NCI-H2196 treated with DMSO at 0.1 percent for 48 hours (cell line): ENCODE measurements at regions not wholly inside any gene's neighbourhood (a gene's known extent, or its start where the extent isn't known, plus 50 kb on each side); places are given as distances from the start of the nearest gene placed in this dataset.
"Not testable (repeated sequence)": the region's sequence is repeated elsewhere in the genome, so short reads cannot be mapped to it uniquely, and the experiment has no call there.

Experiments
- DNase-seq: peaks from one replicate; lab custom pipeline; 2025; ENCODE audit not compliant: unreplicated experiment; lab: John Stamatoyannopoulos, UW

DNA sequence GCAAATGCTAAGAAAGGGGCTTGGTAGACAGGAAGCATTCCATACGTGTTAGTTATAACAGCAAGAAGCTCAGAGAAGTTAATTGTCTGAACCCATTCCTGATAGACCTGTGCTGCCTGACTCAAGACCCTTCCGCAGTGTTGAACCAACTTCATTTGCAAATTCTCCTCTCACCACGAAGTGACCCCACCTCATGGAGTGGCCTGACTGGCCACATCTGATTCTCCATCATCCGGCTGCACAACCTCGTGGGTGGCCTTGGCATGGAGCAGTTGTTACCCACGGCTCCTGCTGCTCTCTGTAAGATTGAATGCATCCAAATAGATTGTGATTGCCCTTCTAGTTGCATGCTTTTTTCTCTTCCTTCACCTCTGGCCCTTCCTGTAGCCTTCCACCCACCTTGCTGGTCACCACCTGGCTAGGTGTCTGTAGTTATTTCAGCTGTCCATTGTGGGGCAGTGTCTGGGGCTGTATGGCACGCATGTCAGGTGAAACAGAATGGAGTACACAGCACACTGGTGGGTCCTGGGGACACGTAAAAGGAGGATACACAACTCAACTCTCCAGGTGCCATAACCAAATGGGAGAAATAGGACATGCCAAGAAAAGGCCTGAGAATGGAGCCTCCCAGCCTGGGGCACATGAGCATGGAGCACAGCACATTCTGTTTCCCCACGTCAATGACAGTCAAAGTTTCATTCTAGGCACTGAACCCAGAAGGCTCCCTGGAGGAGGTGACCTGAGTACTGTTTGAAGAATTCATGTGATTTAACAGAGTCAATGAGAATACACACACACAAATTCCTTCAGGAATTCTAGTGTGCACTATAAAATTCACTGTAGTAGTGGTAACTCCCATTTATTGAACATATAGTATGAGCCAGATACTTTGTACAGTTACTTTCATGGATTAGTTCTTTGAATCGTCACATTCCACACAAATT, 70.5 kb upstream of the PTCH1 start:
- DNase-seq, result no peak

DNA sequence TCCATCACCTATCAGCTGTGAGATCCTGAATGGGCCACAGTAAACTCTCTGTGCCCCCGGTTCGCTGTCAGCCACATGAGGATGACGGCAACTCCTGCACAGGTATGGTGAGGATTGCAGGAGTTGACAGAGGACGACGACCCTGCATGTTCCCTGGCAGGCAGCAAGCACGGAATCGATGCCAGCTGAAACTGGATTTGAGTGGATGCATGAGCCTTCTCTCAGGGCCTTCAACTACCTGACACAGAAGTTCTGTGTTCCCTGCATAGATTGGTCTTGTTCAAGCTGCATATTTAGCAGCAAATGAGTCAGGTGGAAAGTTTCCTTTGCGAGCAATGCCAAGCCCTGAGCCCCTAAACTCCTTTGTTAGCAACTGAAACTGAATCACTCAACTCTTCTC, 69.6 kb upstream of the PTCH1 start:
- DNase-seq, result no peak

DNA sequence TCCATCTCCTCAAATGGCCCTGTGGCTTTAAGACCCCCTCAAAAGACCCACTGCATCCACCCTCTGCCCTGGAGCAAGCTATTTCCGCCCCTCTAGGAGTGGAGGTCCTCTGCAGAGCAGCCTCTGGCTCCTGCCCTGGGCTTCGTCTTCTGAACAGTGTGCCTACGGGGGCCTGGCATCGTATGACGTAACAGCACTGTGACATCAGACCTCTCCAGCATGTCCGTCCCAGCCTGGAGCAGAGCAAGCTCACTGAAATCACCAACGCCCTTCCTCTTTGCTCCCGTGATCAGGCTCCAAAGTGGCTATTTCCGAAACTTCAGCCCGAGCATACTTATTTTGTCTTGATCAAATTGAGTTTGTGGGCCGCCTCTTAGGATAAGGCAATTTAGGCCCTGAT, 69.1 kb upstream of the PTCH1 start:
- DNase-seq, result no peak

DNA sequence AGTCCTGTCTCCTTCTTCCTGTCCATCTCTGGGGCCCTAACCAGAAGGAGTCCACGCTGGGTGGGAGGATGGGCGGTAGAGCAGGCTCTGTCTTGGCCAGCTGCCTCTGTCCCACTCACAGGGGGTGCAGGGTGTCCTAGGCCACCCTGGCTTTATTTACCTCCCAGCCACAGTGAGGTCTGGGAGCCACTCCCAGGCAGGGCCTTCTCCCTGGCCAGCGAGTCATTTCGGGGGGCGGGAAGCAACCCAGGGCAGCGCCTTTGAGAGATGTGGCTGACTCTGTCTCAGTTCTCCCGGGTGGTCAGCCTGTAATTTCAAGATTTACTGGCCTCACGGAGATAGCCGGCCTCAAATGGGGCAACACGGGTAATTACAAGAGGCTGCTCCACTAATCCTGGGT, 67.4 kb upstream of the PTCH1 start:
- DNase-seq, result no peak

DNA sequence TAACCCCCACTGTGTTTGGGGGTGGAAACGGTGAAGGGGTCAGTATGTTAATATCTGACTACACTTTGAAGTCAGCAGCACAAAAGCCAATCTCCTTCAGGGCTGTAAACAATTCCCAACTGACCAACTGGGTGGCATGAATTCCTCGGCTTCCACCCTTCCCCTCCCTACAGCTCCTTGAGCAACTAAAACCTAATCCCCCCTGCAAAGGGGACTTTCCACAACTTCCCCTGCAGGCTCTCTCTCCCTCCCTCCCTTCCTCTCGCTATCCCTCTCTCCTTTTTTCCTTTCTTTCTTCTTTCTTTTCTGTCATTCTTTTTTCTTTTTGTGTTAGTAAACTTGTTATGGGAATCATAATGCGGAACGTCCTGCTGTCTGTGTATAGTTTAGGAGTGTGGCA, 65.1 kb upstream of the PTCH1 start:
- no peak for DNase-seq

DNA sequence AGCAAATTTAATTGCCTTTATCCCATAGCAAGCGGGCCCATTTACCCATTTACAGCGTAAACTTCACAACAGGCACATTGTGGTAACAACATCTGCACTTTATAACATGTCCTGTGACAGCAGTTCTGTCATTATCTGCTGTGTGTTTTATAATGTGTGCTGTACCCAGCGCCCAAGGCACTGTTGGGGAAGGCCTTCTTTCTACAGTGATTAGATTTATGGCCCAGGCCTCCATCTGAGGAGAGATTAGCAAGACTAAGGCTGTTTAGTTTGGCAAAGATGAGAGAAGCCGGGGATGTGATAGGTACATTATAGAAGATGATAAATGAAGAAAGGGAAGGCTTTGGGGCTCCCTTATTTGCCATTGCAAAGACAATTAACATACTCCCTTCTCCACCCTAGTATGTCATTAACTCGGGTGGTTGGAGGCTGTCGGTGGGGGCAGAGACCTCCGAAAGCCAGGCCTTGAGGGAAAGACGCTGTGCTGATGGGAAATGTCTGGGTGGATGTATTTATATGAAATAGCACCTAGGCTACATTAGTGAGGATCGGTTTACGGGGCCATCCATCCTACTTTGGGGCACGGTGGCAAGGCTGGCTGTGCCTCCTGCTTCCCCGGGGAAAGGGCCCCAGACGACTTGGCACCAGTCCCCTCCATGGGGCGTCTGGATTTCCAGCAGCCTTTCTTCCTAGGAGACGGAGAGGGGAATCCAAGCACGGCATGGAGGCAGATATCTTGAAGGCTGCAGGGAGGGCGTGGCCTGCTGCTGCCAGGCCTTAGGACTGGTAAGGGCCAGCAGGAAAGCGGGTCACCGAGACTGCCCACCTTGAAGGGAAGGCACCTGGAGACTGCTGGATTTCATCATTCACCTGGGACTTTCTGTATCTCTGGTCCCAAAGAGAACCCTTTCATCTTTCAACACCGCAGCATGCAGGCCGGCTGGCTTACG, 64.3 kb upstream of the PTCH1 start:
- no peak for DNase-seq

DNA sequence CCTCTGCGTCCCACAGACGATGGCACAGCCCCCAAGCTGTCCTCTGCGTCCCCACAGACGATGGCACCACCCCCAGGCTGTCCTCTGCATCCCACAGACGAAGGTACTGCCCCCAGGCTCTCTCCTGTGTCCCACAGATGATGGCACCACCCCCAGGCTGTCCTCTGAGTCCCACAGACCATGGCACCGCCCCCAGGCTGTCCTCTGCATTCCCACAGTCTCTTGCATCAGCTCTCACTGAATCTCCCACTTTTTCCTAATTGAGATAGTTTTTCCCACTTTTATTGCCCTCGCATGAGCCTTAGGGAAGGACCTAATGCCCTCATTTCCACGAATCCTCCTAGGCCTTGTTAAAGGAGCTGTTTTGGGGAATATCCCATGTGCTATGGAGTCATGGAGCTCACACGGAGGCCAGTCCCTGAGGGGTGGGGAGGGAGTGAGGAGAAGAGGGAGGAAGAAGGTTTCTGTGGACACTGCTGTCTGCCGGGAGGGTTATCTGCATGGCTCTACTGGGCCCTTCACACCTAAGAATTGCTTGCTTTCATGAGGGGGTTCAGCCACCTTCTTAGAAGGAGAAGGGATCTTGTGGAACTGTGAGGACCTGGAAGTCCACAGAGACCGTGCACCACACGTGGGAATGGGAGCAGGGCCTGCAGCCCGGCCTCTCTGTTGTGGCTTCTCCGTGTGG, 58.2 kb upstream of the PTCH1 start:
- DNase-seq, result no peak

DNA sequence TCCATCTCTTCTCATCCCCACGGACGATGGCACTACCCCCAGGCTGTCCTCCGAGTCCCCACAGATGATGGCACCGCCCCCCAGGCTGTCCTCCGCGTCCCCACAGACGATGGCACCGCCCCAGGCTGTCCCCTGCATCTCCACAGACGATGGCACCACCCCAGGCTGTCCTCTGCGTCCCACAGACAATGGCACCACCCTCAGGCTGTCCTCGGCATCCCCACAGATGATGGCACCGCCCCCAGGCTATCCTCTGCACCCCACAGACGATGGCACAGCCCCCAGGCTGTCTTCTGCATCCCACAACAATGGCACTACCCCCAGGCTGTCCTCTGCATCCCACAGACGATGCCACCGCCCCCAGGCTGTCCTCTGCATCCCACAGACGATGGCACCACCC, 57.4 kb upstream of the PTCH1 start:
- no peak for DNase-seq

DNA sequence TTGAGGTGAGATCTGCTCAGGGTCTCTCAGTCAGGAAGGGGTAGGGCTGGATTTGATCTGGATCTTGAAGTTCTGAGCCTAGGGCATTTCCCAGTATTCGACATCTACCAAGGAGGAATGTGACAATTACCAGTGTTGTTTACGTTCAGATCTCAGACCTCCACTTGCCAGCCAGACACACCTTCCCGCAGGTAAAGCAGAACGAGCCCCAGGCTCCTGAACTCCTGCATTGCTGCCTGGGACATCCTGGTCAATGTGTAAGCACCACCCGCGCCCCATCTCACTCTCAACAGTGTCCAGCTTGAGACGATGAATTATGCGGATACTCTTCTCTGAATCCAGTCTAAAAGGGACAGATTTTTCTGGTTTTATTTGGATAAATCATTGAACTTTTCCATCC, 56.7 kb upstream of the PTCH1 start:
- no peak for DNase-seq

DNA sequence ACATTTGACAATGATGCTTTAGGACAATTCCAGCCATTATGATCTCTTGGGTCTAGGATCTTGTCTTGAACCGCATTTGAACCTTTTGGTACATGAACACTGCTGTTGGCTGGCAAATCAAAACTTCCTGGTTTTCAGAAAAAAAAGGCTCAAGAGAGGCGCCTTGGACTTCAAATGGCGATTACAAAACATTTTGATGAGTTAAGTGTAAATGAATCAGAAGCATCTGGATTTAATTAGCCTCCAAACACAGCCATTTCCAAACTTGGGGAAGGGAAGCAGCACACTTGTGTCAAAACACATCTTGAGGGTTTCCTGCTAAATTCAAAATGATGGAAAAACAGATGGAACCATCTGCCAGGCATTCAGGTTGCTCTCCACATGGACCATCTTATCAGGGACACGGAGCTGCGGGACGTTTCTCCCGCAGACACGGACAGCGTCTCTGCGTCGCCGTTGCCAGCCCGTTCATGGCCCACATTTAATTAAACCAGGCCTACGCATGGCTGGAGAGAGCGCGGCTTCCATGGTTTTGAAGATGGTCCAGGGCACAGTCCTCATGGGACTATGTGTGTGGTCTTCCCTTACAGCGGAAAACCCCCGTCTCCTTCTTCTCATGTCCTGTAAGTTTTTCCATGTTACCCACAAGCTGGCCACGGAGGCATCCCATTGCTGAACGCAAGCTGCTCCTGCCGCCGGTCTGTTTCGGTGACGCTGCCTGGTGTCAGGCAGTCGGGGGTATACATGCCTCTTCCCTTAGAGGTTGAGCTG, 55.8 kb upstream of the PTCH1 start:
- DNase-seq, result no peak

DNA sequence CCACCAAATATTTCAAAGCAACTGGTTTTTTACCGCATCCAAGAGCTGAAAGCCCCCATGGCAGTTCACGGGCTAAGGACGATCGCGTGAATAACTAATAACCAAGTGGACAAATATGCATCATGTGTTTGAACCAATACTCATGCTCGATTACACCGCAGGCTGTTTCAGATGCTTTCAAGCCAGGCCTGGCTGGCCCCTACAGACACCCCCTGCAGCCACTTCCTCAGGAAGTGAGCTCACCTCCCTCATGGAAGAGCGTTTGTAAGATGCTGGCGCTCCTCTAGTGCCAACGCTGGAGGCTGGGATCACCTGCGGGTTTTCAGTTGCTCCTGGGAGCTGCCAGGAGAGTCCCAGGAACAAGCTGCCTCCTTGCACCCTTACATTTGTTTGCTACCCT, 53.9 kb upstream of the PTCH1 start:
- DNase-seq, result no peak

DNA sequence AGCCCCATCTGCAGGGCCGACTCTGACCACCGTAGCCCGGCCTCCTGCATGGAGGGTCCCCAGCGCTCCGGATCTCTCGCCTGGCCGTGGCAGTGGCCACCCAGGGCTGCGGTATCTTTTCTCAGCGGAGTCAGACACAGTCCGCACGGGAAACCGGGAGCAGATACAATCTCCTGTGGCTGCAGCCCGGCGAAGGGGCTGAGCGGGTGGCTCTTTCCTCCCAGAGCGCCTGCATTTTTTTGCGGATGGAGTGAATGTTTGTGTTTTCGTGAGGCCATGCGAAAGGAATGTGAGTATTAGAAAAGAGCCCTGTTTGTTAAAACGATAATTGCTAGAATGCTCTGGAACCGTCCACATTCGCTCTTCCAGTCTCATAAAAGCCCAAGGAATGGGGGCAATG, 53.4 kb upstream of the PTCH1 start:
- no peak for DNase-seq

DNA sequence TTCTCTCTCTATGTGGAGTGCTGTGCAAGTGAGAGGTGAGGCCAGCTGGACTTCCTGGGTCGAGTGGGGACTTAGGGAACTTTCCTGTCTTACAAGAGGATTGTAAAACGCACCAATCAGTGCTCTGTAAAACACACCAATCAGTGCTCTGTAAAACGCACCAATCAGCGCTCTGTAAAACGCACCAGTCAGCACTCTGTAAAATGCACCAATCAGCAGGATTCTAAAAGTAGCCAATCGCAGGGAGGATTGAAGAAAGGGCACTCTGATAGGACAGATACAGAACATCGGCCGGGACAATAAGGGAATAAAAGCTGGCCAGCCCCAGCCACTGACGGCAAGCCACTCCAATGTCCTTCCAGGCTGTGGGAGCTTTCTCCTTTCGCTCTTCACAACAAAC, 52.0 kb upstream of the PTCH1 start:
- not testable (repeated sequence) for DNase-seq
